NCI-H510A (cell line): ENCODE measurements at regions not wholly inside any gene's neighbourhood (a gene's known extent, or its start where the extent isn't known, plus 50 kb on each side); places are given as distances from the start of the nearest gene placed in this dataset.

Experiments
- DNase-seq: peaks from one replicate; lab custom pipeline; 2025; lab: John Stamatoyannopoulos, UW

- no peak for DNase-seq
Measured at GRCh38 chr18:54769526-54770464, 58.5 kb upstream of the RAB27B start.

GRCh38 chr18:54772056-54772455 is 56.2 kb upstream of the RAB27B start:
- DNase-seq = no peak

GRCh38 chr18:54774423-54774822 is 53.9 kb upstream of the RAB27B start:
- DNase-seq = no peak

GRCh38 chr18:54774981-54775665 is 53.2 kb upstream of the RAB27B start:
- DNase-seq = no peak

- no peak for DNase-seq
Measured at GRCh38 chr18:54775686-54776085, 52.6 kb upstream of the RAB27B start.

GRCh38 chr18:54776282-54776977 is 51.8 kb upstream of the RAB27B start:
- no peak for DNase-seq

GRCh38 chr18:54777118-54777791 is 51.0 kb upstream of the RAB27B start:
- DNase-seq = no peak

- DNase-seq = no peak
Measured at GRCh38 chr18:54777989-54778388, 50.3 kb upstream of the RAB27B start.
